Aorta (tissue), 5 donors: ENCODE measurements at regions not wholly inside any gene's neighbourhood (a gene's known extent, or its start where the extent isn't known, plus 50 kb on each side); places are given as distances from the start of the nearest gene placed in this dataset.
A peak's percentile ranks its signal among the peaks of the same experiment; 100 is the strongest.

ENCODE experiments used
- ATAC-seq: fragments of 200-7000 bp; cut with Tn5 transposase; one replicate; pipeline ENCODE4 v1.9.1; 2022; ENCODE audit warnings: moderate library complexity; ENCODE audit not compliant: low FRiP score
- DNase-seq, 2 donors: peaks; one replicate each; pipeline ENCODE4 v3.0.0-alpha.2; 2020
- H3K27ac ChIP-seq, 2 donors: one replicate each; pipeline ENCODE4 v1.5.1; 2013; ENCODE audit warnings: low read length in 2 of 2, mild to moderate bottlenecking in 2 of 2, moderate library complexity in 2 of 2, control low read depth in 1 of 2, inconsistent platforms in 1 of 2, low read depth in 1 of 2
- H3K27me3 ChIP-seq, 2 donors: one replicate each; pipeline ENCODE4 v1.6.1; 2013; ENCODE audit warnings: control low read depth in 1 of 2, low read length in 1 of 2, mild to moderate bottlenecking in 1 of 2, moderate library complexity in 1 of 2; ENCODE audit not compliant: insufficient read depth in 2 of 2, control insufficient read depth in 1 of 2
- H3K36me3 ChIP-seq, 2 donors: one replicate each; pipeline ENCODE4 v1.6.1; 2013; ENCODE audit warnings: control low read depth in 1 of 2, low read length in 1 of 2, mild to moderate bottlenecking in 1 of 2; ENCODE audit not compliant: insufficient read depth in 2 of 2, control insufficient read depth in 1 of 2
- H3K4me1 ChIP-seq, 2 donors: one replicate each; pipeline ENCODE4 v1.6.1; 2013; ENCODE audit warnings: low read length in 2 of 2, control low read depth in 1 of 2, mild to moderate bottlenecking in 1 of 2, moderate library complexity in 1 of 2; ENCODE audit not compliant: insufficient read depth in 2 of 2, control insufficient read depth in 1 of 2
- H3K4me3 ChIP-seq, 2 donors: one replicate each; pipeline ENCODE4 v1.5.1; 2013; ENCODE audit warnings: low read length in 2 of 2, control low read depth in 1 of 2, mild to moderate bottlenecking in 1 of 2
- H3K9me3 ChIP-seq: one replicate; pipeline ENCODE4 v1.6.1; 2013; ENCODE audit warnings: mild to moderate bottlenecking, low read length; ENCODE audit not compliant: control insufficient read depth
- WGBS, 2 donors: extraction: QIAGEN DNeasy Blood & Tissue Kit; methylation state at CpG; one replicate each; pipeline ENCODE4 v1.1.7; 2013; 5-methylcytosine and 5-hydroxymethylcytosine counted together
- intact Hi-C, 2 donors: fragments of 100-400 bp; cut with DNase I; formaldehyde crosslinking; loops; one replicate each; pipeline versions ENCODE4 v1.14.2 to v1.15.0; 2022
- donor health status: healthy with polysubstance abuse.
- donor health status: Bipolar disorder and iron deficiency.
- donor health status: DM: no; HTN: no; CAD: no.
- donor health status: DM: no; HTN: no; CAD: no.
- donor health status: DM: yes; HTN: yes; CAD: no.

GRCh38 chr6:113584767-113585166, 272.4 kb upstream of the MARCKS start:
- intact Hi-C loops: no loop called here
- no peak overlapping the region for H3K27ac ChIP-seq
- H3K27me3 ChIP-seq: no peaks in the 10 kb centered on the region
- H3K4me3 ChIP-seq: no peak overlapping the region
- no peaks in the 10 kb centered on the region for H3K36me3 ChIP-seq
- WGBS, 2 donors: 88 to 92% methylated on average over 4 of the region's 4 CpGs
- H3K4me1 ChIP-seq: no peaks in the 10 kb centered on the region
- DNase-seq (no peak), ATAC-seq (no peak)
- H3K9me3 ChIP-seq: no peaks in the 10 kb centered on the region

- no peak for DNase-seq
- H3K27ac ChIP-seq: no peak overlapping the region
- no peak for ATAC-seq
- WGBS, 2 donors: 93 to 95% methylated on average over 2 of the region's 2 CpGs
- H3K36me3 ChIP-seq: no peaks in the 10 kb centered on the region
- intact Hi-C loops: no loop called here
- no peaks in the 10 kb centered on the region for H3K4me1 ChIP-seq
- no peaks in the 10 kb centered on the region for H3K9me3 ChIP-seq
- no peak overlapping the region for H3K4me3 ChIP-seq
- H3K27me3 ChIP-seq: no peaks in the 10 kb centered on the region
Measured at GRCh38 chr6:113585246-113585645, 271.9 kb upstream of the MARCKS start.

DNA sequence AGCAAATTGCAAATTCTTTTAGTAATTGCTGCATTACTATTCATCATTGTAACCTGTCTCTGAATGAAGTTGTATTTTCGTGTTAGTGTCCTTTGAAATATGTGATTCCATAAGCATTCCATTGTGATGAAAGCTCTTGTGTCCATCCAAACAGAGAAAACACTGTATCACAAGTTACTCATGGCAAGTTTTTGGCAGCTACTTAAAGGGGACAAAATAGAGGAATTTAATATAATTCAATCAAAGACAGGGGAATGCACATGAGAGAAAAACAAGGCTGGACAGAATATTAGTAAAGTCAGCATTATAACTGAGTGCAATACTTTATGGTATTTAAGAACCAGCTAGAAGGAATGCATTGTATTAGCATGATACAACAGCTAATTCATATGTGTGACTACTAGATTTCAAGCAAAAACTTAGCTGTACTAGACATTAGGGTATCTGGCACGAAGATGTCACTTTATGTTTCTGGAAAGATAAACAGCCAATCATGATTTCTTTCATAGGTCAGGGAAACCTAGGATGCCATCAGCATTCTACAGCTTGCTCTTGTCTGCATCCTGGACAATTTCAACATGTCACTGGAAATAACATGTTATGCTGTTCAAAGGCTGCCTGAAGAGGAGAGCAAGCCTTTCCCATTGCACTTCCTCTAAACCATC, 270.6 kb upstream of the MARCKS start:
- Histone ChIP-seq H3K36me3 (no peaks in the 10 kb centered on the region), H3K9me3 (no peaks in the 10 kb centered on the region), H3K27ac (no peak overlapping the region), H3K4me3 (no peak overlapping the region), H3K4me1 (no peaks in the 10 kb centered on the region), H3K27me3 (no peaks in the 10 kb centered on the region)
- ATAC-seq: no peak
- intact Hi-C loops: no loop called here
- 69 to 81% methylated on average over 2 of the region's 2 CpGs for WGBS, 2 donors
- DNase-seq: no peak

DNA sequence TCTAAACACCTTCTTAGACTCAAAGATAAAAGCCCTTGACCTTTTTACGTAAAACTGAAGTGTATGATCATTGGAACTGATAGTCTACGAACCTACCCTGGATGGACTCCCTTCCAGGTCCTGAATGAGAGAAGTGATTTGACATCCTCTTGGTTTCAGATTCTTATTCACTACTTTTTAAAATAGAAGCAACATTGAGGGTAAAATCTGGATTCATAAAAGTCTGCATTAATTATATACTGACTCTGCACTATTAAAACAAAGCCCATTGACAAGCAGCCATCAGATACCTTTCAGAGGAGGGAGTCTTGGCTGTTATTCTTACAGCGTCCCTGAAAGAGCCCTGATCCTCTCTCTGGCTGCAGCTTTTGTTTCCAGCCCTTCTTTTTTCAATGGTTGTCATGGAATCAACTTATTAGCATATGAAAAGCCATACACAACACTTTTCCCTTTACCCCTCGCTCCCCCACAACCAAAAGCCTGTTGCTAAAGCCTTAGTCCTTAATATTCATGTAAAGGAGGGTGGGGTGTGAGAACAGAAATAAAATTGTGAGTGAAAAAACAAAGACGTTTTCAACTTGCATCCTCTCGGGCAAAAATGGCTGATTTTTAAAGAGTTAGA, 270.0 kb upstream of the MARCKS start:
- Histone ChIP-seq H3K9me3 (no peaks in the 10 kb centered on the region), H3K36me3 (no peaks in the 10 kb centered on the region), H3K27me3 (no peaks in the 10 kb centered on the region), H3K4me3 (no peak overlapping the region), H3K27ac (no peak overlapping the region), H3K4me1 (no peaks in the 10 kb centered on the region)
- intact Hi-C loops: no loop called here
- no peak for ATAC-seq
- no peak for DNase-seq
- 83 to 87% methylated on average over 6 of the region's 6 CpGs for WGBS, 2 donors

DNA sequence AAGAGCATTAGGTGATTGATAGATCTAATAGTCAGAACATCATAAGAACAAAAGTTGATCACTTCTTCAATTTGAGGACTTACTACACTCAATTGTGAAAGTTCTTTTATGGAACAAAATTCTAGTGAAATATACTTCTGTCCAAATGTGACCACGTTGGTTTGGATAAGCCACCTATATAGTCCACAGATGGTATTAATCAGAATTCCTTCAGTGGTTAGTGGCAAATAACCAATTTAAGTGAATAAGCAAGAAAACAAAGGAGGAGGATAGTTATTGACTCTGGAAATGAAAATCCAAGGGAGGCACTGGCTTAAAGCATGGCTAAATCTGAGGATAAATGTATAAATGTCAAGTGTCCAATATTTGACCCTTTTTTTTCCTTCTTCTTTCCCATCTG, 268.5 kb upstream of the MARCKS start:
- Histone ChIP-seq H3K27ac (no peak overlapping the region), H3K4me3 (no peak overlapping the region), H3K9me3 (no peaks in the 10 kb centered on the region), H3K4me1 (no peaks in the 10 kb centered on the region), H3K27me3 (no peaks in the 10 kb centered on the region), H3K36me3 (no peaks in the 10 kb centered on the region)
- ATAC-seq: no peak
- intact Hi-C loops: no loop called here
- DNase-seq: no peak
- 63 to 72% methylated on average over 1 of the region's 1 CpG for WGBS, 2 donors

DNA sequence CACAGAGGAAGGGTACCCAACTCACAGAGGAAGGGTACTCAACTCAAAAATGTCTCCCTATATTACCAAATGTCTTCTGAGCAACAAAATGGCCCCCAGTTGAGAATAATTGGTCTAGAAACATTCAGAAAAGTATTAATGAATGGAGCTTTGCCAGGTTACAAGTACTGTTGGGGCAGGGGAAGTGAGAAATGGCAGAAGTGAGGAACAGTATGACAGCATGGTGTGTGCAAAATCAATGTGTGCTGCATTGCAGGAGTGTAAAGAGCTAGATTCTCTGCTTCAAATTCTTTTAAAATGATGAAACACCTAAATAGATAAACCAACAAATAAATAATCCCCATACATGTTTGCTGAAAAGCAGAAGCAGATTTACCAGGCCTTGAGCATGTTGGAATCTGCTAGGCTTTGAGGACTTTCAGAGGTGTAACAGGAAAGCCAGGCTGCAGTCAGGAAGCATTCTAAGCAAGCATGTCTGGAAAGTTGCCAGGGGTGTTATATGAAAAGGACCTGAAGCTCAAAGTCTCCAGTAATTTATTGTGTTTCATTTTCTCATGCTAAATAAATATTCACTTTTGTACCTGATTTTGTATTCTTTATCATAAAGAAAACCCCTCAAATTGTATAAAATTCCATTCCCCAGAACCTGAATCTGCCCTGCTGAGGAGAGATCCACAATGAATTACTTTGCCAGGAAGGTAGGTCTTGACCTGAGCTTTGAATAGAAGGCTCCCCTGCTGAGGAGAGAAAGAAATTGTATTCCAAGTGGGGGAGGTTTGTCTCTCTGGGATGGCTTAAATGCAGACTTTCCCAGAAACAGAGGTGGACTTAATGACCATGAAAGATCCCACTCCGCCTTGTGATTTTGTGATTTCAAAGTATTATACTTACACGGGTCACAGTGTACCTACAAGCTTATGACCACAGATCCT, 265.0 kb upstream of the MARCKS start:
- DNase-seq (no peak), ATAC-seq (no peak)
- no peaks in the 10 kb centered on the region for H3K27me3 ChIP-seq
- H3K4me1 ChIP-seq: peaks cover 4 to 7% of the 10 kb centered on the region in 2 donors
- no peak overlapping the region for H3K27ac ChIP-seq
- H3K36me3 ChIP-seq: no peaks in the 10 kb centered on the region
- intact Hi-C loops: no loop called here
- no peak overlapping the region for H3K4me3 ChIP-seq
- H3K9me3 ChIP-seq: no peaks in the 10 kb centered on the region
- 69 to 77% methylated on average over 2 of the region's 2 CpGs for WGBS, 2 donors

GRCh38 chr6:113594726-113595125, 262.4 kb upstream of the MARCKS start:
- WGBS, 2 donors: 90 to 98% methylated on average over 1 of the region's 1 CpG
- ATAC-seq: no peak
- H3K4me1 ChIP-seq: peaks cover 4 to 7% of the 10 kb centered on the region in 2 donors

GRCh38 chr6:113595911-113596376, 261.2 kb upstream of the MARCKS start:
- ATAC-seq (no peak), DNase-seq (no peak)
- no peaks in the 10 kb centered on the region for H3K27me3 ChIP-seq
- H3K4me1 ChIP-seq: peaks cover 4 to 7% of the 10 kb centered on the region in 2 donors
- H3K27ac ChIP-seq: peak overlapping the region in 1 of 2 donors; percentile 18
- no peaks in the 10 kb centered on the region for H3K9me3 ChIP-seq
- 10 to 18% methylated on average over 6 of the region's 6 CpGs for WGBS, 2 donors
- no peak overlapping the region for H3K4me3 ChIP-seq
- intact Hi-C loops: no loop called here
- H3K36me3 ChIP-seq: no peaks in the 10 kb centered on the region

More at GRCh38 chr6:113594726-113595125, 262.4 kb upstream of the MARCKS start:
- Histone ChIP-seq H3K9me3 (no peaks in the 10 kb centered on the region), H3K4me3 (no peak overlapping the region), H3K27me3 (no peaks in the 10 kb centered on the region), H3K36me3 (no peaks in the 10 kb centered on the region), H3K27ac (no peak overlapping the region)
- intact Hi-C loops: no loop called here
- no peak for DNase-seq
